ENCODE measurements at regions not wholly inside any gene's neighbourhood (a gene's known extent, or its start where the extent isn't known, plus 50 kb on each side); places are given as distances from the start of the nearest gene placed in this dataset.

DNA sequence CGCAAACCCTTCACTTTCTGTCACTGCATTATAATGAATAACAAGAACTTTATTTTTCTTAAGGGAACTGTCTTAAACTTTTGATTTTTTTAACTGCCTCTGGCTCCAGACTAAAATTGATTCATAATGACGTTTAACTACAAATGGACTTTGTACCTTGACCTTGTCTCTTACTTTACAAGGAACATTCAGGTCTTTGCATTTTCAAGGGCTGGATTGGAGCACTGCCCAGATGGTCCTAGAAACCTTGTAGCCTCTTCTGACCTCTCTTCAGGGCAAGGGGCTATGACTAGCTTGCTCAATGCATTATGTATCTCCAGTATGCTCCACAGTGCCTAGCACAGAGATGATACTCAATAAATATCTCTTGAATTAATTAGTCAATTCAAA lies 612.6 kb upstream of the CLINT1 start:
- TF ChIP-seq, protein P1, sequence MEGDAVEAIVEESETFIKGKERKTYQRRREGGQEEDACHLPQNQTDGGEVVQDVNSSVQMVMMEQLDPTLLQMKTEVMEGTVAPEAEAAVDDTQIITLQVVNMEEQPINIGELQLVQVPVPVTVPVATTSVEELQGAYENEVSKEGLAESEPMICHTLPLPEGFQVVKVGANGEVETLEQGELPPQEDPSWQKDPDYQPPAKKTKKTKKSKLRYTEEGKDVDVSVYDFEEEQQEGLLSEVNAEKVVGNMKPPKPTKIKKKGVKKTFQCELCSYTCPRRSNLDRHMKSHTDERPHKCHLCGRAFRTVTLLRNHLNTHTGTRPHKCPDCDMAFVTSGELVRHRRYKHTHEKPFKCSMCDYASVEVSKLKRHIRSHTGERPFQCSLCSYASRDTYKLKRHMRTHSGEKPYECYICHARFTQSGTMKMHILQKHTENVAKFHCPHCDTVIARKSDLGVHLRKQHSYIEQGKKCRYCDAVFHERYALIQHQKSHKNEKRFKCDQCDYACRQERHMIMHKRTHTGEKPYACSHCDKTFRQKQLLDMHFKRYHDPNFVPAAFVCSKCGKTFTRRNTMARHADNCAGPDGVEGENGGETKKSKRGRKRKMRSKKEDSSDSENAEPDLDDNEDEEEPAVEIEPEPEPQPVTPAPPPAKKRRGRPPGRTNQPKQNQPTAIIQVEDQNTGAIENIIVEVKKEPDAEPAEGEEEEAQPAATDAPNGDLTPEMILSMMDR (IDR thresholded peaks at IDR 0.05; ENCODE audit: control extremely low read depth, extremely low read depth, low read depth, missing control alignments) = no peak
- DNase-seq (ENCODE audit: extremely low spot score) = no peak
- POLR2A ChIA-PET = no interaction called here
- CTCF ChIA-PET = interaction anchor here (1.0 kb wide), 1 partner anchor 13 kb away, joined by 3 read pairs; no protein-coding TSS in a partner anchor

DNA sequence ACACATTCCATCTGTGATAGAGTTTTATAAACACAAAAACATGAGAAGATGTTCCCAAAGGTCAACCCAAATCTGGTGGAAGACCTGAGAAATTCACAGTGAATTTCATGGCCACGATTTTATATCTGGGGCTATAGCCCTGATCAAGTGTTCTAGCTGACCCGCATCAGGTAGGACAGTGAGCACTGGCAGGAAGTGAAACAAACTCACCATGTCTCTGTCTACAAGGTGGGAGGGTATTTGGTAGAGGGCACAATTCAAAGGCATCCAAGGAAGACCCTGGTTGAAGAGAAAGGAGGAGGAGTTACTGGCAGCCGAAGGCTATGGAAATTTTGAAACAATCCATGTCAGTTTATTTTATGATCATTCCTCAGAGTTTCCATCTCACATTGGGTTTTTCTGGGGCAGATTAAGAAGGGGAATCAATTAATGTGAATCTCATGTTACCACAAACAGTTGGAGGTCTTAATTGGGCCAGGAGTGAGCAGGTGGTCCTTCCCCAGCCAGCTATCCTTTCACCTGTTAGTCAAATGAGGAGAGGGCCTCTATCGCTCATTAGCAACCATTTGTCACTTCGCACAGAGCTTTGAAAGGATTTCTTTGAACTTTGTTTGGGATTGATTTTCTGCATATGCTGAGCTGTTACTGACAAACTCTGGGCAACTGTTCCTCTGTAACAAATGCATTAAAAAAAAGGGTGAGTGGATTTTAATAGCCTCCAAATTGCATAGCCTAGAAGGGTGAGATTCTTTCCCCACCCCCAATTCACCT lies 612.0 kb upstream of the CLINT1 start:
- no peak for DNase-seq (ENCODE audit: extremely low spot score)
- POLR2A ChIA-PET = no interaction called here
- CTCF ChIA-PET = interaction anchor here (1.0 to 1.1 kb wide), 2 partner anchors 12 to 14 kb away, joined by 3 read pairs; no protein-coding TSS in a partner anchor
- TF ChIP-seq, protein P1 (IDR thresholded peaks at IDR 0.05; ENCODE audit: control extremely low read depth, extremely low read depth, low read depth, missing control alignments) = no peak

DNA sequence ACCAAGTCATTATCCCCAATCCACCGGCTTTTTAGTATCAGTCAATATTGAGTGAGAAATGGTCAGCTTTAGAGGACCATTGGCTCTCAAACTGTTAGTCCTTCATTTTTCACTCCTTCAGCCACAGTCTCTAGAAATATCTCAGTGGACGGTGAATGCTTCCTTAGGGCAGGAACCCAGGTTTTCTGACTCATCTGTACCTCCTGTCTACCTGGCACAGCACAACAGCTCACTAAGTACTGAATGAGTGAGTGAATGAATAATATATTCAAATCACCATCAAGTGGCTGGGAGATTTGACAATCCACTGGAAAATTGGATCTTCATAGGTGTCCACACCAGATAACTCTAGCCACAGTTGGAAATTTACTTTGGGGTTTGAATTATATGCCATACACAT lies 609.5 kb upstream of the CLINT1 start:
- ChIA-PET CTCF (interaction anchor here (1.1 to 1.4 kb wide), 2 partner anchors 9 to 11 kb away, joined by 3 read pairs; no protein-coding TSS in a partner anchor), POLR2A (no interaction called here)
- no peak for DNase-seq (ENCODE audit: extremely low spot score)
- TF ChIP-seq, protein P1 (IDR thresholded peaks at IDR 0.05; ENCODE audit: control extremely low read depth, extremely low read depth, low read depth, missing control alignments) = no peak

DNA sequence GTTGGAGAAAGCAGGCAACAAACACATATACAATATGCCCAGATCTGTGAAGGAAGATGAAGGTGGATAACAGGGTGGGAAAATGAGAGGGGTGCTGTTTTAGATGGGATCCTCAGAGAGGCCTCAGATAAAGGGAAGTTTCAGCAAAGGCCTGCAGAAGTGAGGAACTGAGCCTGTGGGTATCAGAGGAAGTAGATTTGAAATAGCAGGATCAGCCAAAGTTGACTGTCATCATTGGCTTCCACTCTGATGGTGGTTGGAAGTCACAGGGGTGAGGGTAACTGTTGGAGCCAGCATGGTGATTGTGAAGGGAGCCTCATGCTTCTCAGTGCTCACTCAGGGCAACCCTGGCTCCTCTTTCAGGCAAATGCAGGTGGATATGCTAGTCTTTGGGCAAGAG lies 607.2 kb upstream of the CLINT1 start:
- DNase-seq (ENCODE audit: extremely low spot score) = no peak
- TF ChIP-seq, protein P1 (IDR thresholded peaks at IDR 0.05; ENCODE audit: control extremely low read depth, extremely low read depth, low read depth, missing control alignments) = no peak
- POLR2A ChIA-PET = no interaction called here
- CTCF ChIA-PET = interaction anchor here (1.8 kb wide), 1 partner anchor 16 kb away, joined by 4 read pairs; no protein-coding TSS in a partner anchor

DNA sequence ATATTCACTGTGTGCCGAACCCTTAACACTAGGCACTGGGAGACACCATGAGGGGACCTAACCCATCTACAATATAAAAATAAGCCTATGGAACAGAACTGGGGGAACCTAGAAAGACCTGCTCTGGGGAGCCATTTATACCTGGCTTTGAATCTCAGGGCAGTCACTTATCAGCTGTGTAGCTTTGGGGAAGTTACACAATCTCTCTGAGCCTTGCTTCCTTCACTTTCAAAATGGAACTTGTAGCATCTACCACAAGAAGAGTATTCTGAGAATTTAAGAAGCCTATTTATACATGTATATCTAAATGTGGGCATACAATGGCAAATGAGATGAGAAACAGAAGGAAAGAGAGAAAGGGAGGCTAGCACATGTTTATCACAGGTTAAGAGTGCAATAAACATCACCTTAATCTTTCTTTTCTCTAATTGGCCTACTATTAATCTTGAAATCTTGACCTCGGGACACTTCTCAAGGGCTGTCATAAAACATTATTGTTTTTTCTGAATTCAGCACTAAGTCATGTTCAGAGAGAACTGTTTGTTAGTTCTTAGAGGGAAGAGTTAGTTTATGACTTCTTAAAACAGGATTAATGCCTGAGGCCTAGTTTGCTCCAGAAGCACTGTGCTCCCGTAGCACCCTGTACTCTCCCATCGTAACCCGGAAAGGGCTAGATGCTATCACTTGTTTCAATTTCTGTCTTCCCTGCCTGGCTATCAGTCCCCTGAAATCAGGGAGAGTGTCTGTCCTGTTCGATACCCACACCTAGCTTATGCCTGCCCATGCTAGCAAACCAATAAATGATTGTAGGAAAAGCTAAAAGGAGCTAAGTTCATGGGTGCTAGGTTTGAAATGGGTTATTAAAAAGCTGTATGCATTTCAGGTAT lies 606.4 kb upstream of the CLINT1 start:
- TF ChIP-seq, protein P1 (IDR thresholded peaks at IDR 0.05; ENCODE audit: control extremely low read depth, extremely low read depth, low read depth, missing control alignments) = no peak
- ChIA-PET POLR2A (no interaction called here), CTCF (interaction anchor here (0.5 to 1.0 kb wide), 3 partner anchors 14 to 216 kb away, joined by 3 to 4 read pairs (median 3); no protein-coding TSS in a partner anchor)
- DNase-seq (ENCODE audit: extremely low spot score) = no peak

DNA sequence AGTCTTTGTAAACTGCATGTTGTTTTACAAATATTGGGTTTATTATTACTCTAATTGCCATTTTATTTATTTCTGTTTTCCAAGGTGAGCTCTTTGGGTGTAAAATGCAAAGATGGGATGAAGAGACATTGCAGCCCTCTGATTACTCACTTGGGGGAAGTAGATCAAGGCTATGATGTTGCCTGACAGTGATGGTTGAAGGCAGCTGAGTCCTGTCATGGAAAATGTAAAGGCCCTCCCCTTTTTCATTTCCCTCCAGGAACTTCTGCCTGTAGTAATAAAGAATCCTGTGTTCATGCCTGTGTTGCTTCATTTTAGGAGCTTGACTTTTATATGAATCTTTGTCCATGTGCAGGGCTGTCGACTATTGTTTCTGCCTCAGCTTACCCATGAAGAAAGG lies 605.4 kb upstream of the CLINT1 start:
- CTCF ChIA-PET = interaction anchor here (1.0 to 1.2 kb wide), 3 partner anchors 15 to 60 kb away, joined by 3 to 4 read pairs (median 3); no protein-coding TSS in a partner anchor
- no peak for DNase-seq (ENCODE audit: extremely low spot score)
- POLR2A ChIA-PET = no interaction called here
- TF ChIP-seq, protein P1 (IDR thresholded peaks at IDR 0.05; ENCODE audit: control extremely low read depth, extremely low read depth, low read depth, missing control alignments) = no peak
